Fibroblast of skin of right quadriceps (primary cell): ENCODE measurements at regions not wholly inside any gene's neighbourhood (a gene's known extent, or its start where the extent isn't known, plus 50 kb on each side); places are given as distances from the start of the nearest gene placed in this dataset.
A peak's percentile ranks its signal among the peaks of the same experiment; 100 is the strongest.

Source experiments
- DNase-seq: peaks from one replicate; pipeline ENCODE4 v3.0.0-alpha.2; 2013

- DNase-seq: no peak
Measured at GRCh38 chr3:195001261-195001660, 269.7 kb downstream of the XXYLT1 start.

GRCh38 chr3:195001961-195002861 lies 268.7 kb downstream of the XXYLT1 start:
- DNase-seq: peak; percentile 31

DNA sequence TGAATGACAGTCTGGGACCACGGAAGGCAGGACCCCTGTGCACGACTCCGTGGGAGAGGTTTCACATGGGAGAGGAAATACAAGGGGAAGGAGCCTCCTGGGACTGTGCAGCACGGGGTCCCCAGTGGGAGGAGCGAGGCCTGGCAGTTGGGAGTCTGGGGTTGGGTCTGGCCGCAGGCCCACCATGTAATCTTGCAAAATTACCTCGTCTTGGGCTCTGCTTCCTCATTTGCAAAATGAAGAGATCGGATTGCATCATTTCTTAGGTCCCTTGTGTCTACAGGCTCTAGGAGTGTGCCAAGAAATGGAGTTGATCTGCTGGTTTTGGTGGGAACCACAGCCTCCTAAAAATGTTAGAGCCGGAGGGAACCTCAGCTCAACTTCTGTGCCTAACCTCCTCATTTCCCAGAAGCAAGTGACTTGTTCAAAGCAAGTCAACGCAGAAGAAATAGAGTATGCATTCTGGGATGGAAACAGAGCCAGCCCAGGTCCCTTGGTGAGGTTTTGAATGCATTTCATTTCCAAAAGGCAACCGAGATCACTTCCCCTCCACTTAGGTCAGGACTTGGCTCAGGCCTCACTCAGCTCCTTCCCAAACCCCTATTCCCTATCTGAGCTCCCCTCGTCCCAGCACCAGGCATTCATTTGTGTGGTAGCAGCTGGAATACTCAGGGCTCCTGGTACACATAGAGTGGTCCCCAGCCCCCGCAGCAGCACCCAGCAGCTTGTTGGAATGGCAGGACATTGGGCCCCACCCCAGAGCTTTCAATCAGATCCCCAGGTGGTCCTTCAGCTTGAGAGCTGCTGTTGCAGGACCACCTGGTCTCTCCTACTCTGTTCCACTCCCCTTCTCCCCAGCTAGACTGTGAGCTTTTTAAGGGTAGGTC lies 267.7 kb downstream of the XXYLT1 start:
- DNase-seq: peak; percentile 64

DNA sequence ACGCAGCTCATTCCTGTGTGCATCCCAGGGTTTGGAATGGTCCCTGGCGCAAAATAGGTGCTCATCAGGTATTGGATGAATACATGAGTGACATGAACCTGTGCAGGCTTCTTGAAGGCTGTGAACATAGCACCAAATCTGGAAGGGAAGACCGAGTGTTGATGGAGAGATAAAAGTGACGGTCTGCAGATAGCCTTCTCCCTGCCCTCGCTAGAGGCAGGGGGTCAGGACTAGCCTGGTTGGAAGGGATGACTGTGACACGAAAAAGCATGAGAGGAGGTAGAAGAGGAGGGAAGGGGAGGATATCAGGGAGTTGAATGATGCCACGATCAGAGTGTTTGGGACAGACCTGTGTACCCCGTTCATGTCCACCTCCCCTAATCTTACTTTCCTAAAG lies 267.1 kb downstream of the XXYLT1 start:
- no peak for DNase-seq

DNA sequence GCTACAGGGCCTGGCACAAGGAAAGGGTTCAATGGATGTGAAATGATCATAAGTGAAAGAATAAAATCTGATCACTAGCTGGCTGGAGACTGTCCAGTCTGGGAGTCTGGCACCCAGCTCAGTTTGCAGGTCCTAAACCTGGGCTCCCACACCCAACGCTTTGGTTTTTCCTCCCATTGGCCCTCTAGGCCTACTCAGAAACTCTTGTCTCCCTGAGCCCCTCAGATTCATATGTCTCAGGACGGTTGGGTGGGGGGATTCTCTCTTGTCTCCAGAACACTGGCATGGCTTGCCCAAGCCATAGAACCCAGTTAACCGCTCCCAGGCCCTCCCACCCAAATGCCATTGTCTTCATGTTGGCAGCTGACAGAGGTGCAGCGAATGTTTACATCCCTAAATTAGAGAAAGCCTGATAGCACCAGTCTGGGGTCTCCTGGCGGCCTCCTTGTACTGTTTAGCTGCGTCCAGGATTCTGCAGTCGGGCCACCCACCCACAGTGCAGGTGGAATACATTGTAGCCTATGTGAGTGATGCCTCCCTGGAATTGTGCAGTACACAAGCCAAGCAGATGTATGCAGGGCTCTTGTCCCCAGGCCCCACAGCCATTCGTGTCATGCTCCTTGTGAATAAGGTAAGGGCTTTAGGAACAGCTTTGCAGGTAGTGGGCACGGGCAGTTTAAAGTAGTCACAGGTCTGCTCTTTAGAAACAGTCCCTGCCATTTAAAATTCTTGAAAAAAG lies 266.3 kb downstream of the XXYLT1 start:
- no peak for DNase-seq

- no peak for DNase-seq
Measured at GRCh38 chr3:195005251-195005620, 265.7 kb downstream of the XXYLT1 start.

- DNase-seq: no peak
Measured at GRCh38 chr3:195005759-195006510, 265.0 kb downstream of the XXYLT1 start.

- DNase-seq: no peak
Measured at GRCh38 chr3:195007151-195007550, 263.8 kb downstream of the XXYLT1 start.

DNA sequence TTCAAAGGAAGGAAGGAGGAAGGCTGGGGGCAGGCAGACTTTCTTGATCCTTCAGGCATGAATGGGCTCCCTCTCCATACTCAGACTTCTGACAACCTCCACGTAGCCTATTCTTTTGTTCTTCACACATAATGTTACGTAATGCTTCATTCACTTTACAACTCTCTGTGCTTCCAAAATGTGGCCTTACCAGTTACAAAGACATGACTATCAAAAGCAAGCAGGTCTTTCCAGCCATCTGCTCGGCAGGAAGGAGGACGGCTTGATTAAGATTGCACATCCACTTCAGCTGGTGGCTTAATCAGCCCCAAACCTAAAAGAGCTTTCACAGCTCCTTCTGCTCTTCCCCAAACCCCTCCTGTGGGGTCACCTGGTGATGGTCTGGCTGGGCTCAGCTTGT lies 263.2 kb downstream of the XXYLT1 start:
- no peak for DNase-seq

DNA sequence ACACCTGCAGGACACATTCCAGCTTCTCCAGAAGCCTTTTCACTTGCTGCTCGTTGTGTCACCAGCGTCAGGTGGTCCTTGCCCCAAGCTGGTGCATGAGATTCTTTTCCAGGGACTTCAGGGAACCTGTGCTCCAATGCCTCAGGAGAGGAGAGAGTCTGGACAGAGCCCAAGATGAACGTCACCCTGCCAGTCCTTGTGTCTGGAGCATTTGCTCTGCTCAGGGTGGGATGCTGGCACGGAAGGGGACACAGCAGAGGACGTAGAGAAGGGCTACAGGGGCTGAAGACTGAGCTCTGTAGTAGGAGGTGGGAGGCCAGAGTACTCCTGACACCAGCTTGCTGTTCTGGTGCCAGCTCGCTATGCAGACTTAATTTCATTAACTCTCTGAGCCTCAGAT lies 262.1 kb downstream of the XXYLT1 start:
- DNase-seq: no peak

DNA sequence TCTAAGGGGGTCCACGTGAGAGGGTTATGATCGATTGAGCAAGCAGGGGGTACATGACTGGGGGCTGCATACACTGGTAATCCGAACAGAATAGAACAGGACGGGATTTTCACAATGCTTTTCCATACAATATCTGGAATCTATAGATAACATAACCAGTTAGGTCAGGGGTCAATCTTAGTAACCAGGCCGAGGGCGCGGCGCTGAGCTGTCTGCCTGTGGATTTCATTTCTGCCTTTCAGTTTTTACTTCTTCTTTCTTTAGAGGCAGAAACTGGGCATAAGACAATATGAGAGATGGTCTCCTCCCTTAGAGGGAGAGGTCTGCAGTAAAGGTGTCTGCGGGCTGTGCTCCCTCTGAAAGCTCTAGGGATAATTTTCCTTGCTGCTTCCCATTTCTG lies 261.3 kb downstream of the XXYLT1 start:
- no peak for DNase-seq

DNA sequence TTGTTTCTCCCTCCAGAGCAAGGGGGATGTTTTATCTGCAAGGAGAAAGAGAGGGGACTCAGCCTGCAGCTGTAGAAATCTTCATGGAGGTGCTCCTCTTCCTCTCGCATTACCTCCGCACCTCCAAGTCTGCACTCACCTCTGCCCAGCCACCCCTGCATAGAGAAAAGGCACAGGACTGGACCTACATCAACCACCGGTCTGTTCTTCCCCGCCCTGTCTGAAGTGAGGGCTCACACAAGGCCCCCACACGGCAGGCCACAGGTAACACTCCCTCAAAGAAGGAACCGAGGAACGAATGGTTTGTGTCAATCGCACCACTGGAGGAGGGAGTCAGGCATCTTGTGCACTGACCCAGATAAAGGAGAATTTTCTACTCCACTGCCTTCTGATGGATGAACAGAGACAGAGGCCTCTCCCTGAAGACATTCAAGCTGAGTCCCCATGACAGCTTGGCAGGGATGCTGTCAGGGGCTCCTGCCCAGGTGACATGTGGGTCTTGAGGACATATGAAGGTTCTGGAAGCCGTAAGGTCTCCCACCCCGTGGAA lies 260.3 kb downstream of the XXYLT1 start:
- no peak for DNase-seq

- DNase-seq: no peak
Measured at GRCh38 chr3:195011231-195011834, 259.6 kb downstream of the XXYLT1 start.

DNA sequence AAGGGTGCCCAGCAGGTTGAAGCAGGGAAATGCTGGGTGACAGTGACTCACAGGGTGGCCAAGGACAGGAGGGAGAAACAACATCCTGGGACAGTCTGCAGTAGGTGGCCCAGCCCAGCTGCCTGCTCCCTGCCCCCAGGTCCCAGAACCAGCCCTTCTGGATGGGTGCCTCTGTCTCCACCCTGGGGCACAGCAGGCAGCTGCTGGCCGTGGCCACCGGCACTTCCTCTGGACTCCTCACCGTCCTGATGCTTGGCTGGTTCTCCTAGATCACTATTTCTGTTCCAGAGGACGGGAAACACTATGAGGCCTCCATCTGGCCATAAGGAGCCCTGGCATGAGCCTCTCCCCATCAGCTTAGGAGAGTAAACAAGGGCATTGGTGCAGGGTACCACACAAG lies 258.9 kb downstream of the XXYLT1 start:
- DNase-seq: no peak

- no peak for DNase-seq
Measured at GRCh38 chr3:195012571-195012970, 258.4 kb downstream of the XXYLT1 start.

DNA sequence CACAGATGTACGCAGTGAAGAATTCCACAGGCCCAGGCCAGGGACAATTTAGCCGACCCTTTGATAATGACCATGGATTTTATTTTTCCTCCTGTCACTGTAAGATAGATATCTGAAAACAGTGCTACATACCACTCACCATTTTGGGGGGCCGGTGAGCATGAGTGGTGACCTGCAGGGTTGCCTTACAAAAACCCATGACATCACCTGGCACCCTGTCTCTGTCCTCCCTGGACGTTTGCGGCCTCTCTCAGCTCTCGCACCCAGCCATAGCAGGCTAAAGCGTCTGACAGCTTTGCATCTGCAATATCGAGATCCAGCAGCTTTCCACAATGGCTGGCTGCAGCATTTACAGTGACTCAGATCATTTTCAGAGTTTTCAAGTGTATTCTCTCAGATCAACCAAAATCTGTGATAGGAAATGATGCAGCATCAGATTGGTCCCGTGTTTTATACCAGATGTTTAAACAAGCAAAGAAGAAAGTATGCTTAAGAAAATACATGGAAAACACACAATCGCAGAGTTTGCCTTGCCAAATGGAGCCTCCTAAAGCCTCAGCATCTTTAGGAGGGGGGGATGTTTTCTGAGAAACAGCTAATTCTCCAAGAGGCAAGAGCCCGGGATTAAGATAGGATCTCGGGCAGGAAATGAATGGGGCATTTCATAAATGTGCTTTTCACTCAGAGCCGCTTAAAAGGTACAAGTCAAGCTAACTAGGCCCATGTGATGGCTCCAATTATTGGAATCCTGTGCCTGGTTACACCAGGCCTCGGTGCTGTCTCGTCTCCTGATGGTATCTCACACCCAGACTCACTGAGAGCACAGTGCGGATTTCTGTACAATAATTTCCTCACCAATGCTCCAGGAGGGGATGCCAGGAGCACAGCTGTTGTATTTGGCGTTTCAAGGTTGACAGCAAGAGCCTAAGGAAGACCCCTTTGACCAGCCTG lies 257.3 kb downstream of the XXYLT1 start:
- no peak for DNase-seq

DNA sequence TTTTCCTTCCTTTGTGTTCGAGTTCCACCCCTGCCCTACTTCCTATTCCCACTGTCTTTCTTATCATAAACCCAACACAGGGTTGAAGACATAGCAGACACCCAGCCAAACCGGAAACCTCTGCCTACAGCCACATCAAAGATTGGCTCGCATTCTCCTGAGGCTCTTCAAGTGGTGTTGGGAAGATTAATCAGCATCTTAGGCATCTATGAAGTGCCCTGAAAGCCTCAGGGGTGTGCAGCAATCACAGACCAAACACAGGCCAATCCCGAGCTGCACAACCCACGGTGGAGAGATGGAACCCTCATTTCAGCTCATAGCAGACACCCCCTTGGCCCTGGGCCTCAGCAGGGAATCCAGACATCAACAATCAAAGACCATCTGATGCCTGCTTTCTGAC lies 255.9 kb downstream of the XXYLT1 start:
- no peak for DNase-seq

DNA sequence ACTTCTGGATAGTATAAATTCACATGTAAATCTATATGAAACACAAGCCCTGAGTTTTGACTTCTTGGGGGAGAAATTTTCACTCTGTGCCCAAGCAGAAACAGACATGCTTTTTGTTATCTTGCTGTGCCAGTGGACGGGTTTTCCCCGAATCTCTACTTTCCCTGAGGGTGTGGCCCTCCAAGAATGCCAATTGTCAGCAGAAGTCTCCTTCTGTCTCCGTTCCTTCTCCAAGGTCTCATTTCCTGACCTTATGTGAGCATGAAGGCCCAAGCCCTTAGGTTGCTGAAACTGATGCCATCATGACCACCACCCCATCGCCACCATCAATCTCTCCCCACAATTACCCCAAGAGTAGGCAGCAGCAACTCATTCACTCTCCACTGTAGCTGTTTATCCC lies 253.8 kb downstream of the XXYLT1 start:
- DNase-seq: no peak
